BLaER1 treated with 17β-estradiol and CSF1 and Interleukin-3, amounts not matched to agents 10 nM and 100 nM (cell line): ENCODE measurements at regions not wholly inside any gene's neighbourhood (a gene's known extent, or its start where the extent isn't known, plus 50 kb on each side); places are given as distances from the start of the nearest gene placed in this dataset.

ENCODE experiments used
- H3K27ac ChIP-seq, 11 experiments: shearing (Covaris generic); formaldehyde crosslinking; 2 replicates each; pipeline ENCODE4 v1.8.1; 2022
- H3K27me3 ChIP-seq, 11 experiments: shearing (Covaris generic); formaldehyde crosslinking; 2 replicates each; pipeline ENCODE4 v1.8.1; 2022
- H3K36me3 ChIP-seq, 11 experiments: shearing (Covaris generic); formaldehyde crosslinking; 2 replicates each; pipeline ENCODE4 v1.8.1; 2022
- H3K4me1 ChIP-seq, 10 experiments: shearing (Covaris generic); formaldehyde crosslinking; 2 replicates each; pipeline ENCODE4 v1.8.1; 2022
- H3K4me2 ChIP-seq, 11 experiments: shearing (Covaris generic); formaldehyde crosslinking; 2 replicates each; pipeline ENCODE4 v1.8.1; 2022
- H3K4me3 ChIP-seq, 10 experiments: shearing (Covaris generic); formaldehyde crosslinking; 2 replicates each; pipeline ENCODE4 v1.8.1; 2022
- H3K9ac ChIP-seq, 11 experiments: shearing (Covaris generic); formaldehyde crosslinking; 2 replicates each; pipeline ENCODE4 v1.8.1; 2022
- H3K9me3 ChIP-seq, 11 experiments: shearing (Covaris generic); formaldehyde crosslinking; replicated peaks in 1 of 11; 2 replicates each; pipeline ENCODE4 v1.8.1; 2022
- H4K20me1 ChIP-seq, 11 experiments: shearing (Covaris generic); formaldehyde crosslinking; 2 replicates each; pipeline ENCODE4 v1.8.1; 2022
- Cebpa-rat ChIP-seq, 11 experiments: shearing (Covaris generic); IDR thresholded peaks; 2 replicates each; pipeline ENCODE4 v1.8.1; 2022

DNA sequence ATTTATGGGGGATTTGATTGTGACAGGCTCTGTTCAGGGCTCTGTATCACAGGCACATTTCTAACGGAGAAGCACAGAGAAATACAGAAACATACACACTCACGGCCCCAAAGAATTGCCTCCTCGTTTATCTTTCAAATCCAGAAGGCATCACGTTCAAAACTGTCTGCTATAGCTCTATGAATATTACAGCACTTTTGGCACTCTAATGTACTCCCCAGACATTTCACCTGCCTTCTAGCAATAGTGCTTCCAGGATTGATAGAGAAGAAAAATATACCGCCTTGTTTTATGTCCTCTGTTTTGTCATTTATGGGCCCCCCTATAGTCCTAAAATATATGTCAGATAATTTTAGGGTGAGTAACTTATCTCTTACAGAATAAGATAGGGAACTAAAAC, 947.5 kb downstream of the ANKRD7 start:
- no peaks in the 10 kb centered on the region for H3K27me3 ChIP-seq

DNA sequence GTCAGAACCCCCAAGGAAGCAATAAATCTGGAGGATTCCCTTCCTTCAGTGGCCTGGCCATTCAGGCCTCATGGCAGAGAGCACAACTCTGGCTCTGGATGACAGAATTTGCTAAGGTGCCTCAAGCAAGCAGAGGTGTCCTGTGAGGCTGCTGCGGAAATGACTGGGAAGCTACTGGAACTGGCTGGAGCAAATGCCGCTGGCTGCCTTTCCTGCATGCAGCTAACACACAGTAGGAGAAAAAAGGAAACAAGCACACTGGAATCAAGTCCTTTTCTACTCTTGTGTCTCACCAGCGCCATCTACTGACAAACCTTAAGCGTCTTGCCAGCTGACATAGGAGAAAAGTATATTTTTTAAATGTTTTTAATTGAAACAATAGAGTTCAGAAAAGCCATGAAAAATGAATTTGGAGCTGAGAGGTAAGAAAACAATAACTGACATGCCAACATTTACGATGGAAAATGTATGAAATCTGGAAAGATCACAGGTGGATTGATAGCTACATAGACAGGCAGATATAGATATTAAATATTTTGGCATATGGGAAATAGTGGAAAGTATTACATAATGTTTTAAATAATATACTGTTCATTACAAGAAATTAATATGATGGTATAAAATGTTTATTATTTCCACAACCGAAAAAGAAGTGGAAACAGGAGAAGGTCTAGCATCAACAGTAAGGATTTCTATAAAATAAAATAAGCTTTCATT, 951.6 kb downstream of the ANKRD7 start:
- no peak for TF ChIP-seq Cebpa-rat (IDR thresholded peaks at IDR 0.05)
- H3K9me3 ChIP-seq: no peaks in the 10 kb centered on the region
- H3K36me3 ChIP-seq: no peaks in the 10 kb centered on the region
- no peak overlapping the region for H3K4me2 ChIP-seq
- no peak overlapping the region for H3K4me3 ChIP-seq
- no peak overlapping the region for H3K27ac ChIP-seq
- no peaks in the 10 kb centered on the region for H4K20me1 ChIP-seq
- no peaks in the 10 kb centered on the region for H3K27me3 ChIP-seq
- H3K9ac ChIP-seq: no peak overlapping the region
- H3K4me1 ChIP-seq: no peaks in the 10 kb centered on the region

More for the DNA sequence above, 947.5 kb downstream of the ANKRD7 start:
- no peak overlapping the region for H3K4me3 ChIP-seq
- H3K9ac ChIP-seq: no peak overlapping the region
- H3K27ac ChIP-seq: no peak overlapping the region
- no peaks in the 10 kb centered on the region for H3K4me1 ChIP-seq
- no peak for TF ChIP-seq Cebpa-rat (IDR thresholded peaks at IDR 0.05)
- no peaks in the 10 kb centered on the region for H3K36me3 ChIP-seq
- no peaks in the 10 kb centered on the region for H4K20me1 ChIP-seq
- peaks cover 17 to 22% (median 20%) of the 10 kb centered on the region in 11 experiments for H3K9me3 ChIP-seq
- no peak overlapping the region for H3K4me2 ChIP-seq

DNA sequence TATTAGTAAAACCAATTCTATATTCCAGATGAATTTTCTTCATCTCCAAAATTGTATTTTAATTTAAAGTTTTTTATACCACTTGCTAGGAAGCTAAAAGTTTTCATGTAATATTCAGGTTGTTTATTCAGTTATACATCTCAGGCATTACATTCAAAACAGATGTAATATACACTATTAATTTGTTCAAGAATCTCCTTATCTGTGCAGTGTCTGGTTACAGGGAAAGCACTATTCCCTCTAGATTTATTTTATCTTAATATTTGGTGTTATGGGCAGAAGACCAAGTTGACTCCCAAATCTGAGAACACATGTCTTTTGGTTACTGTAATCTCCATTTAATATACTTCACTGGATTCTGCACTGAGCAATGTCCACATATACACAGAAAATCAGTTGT, 953.4 kb downstream of the ANKRD7 start:
- no peaks in the 10 kb centered on the region for H3K9me3 ChIP-seq
- H3K4me1 ChIP-seq: no peaks in the 10 kb centered on the region
- no peak overlapping the region for H3K27ac ChIP-seq
- no peak overlapping the region for H3K9ac ChIP-seq
- no peak overlapping the region for H3K4me3 ChIP-seq
- no peak overlapping the region for H3K4me2 ChIP-seq
- H3K27me3 ChIP-seq: no peaks in the 10 kb centered on the region
- H4K20me1 ChIP-seq: no peaks in the 10 kb centered on the region
- TF ChIP-seq Cebpa-rat (IDR thresholded peaks at IDR 0.05): no peak
- H3K36me3 ChIP-seq: no peaks in the 10 kb centered on the region

DNA sequence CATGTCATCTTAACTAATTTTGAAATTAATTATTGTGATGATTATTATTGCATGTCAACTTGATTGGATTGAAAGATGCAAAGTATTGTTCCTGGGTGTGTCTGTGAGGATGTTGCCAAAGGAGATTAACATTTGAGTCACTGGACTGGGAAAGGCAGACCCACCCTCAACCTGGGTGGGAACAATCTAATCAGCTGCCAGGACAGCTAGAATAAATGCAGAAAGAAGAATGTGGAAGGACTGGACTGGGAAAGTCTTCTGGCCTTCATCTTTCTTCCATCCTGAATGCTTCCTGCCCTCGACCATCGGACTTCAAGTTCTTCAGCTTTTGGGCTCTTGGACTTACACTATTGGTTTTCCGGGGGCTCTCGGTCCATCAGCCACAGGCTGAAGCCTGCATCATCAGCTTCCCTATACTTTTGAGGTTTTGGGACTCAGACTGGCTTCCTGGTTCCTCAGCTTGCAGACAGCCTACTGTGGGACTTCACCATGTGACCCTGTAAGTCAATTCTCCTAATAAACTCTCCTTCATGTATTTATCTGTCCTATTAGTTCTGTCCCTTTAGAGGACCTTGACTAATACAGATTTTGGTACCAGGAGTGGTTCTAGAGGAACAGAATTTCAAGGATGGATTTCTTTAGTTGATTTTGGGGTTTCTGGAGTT, 959.8 kb downstream of the ANKRD7 start:
- H3K9me3 ChIP-seq: peaks cover 0 to 7% (median 0%) of the 10 kb centered on the region in 11 experiments; a peak in 2 of 22 replicates
- H3K36me3 ChIP-seq: no peaks in the 10 kb centered on the region
- H3K4me2 ChIP-seq: no peak overlapping the region
- H3K27ac ChIP-seq: no peak overlapping the region
- no peaks in the 10 kb centered on the region for H3K4me1 ChIP-seq
- no peak overlapping the region for H3K9ac ChIP-seq
- no peaks in the 10 kb centered on the region for H3K27me3 ChIP-seq
- TF ChIP-seq Cebpa-rat (IDR thresholded peaks at IDR 0.05): no peak
- H4K20me1 ChIP-seq: no peaks in the 10 kb centered on the region
- no peak overlapping the region for H3K4me3 ChIP-seq

DNA sequence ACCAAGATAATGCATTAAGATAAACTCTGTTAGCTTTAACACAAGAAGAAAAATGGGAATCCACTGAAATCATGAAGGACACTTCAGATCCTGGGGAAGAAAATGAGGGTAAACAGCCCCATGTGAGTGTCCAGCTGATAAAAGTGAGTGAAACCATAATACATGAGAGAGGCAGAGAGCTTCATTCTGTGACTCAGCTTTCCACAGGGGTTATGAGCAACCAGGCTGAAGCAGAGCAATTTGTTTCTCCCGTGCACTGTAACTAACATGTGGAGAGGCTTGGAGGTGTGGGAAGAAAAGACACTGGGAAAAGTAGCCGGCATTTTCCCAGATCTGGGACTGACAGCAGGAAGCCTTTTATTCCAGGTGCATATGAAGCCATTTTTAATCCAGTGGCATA, 971.7 kb downstream of the ANKRD7 start:
- Histone ChIP-seq H3K27ac (no peak overlapping the region), H3K27me3 (no peaks in the 10 kb centered on the region), H3K9ac (no peak overlapping the region), H3K4me1 (no peaks in the 10 kb centered on the region), H3K36me3 (no peaks in the 10 kb centered on the region), H4K20me1 (no peaks in the 10 kb centered on the region), H3K9me3 (no peaks in the 10 kb centered on the region), H3K4me3 (no peak overlapping the region), H3K4me2 (no peak overlapping the region)
- no peak for TF ChIP-seq Cebpa-rat (IDR thresholded peaks at IDR 0.05)

DNA sequence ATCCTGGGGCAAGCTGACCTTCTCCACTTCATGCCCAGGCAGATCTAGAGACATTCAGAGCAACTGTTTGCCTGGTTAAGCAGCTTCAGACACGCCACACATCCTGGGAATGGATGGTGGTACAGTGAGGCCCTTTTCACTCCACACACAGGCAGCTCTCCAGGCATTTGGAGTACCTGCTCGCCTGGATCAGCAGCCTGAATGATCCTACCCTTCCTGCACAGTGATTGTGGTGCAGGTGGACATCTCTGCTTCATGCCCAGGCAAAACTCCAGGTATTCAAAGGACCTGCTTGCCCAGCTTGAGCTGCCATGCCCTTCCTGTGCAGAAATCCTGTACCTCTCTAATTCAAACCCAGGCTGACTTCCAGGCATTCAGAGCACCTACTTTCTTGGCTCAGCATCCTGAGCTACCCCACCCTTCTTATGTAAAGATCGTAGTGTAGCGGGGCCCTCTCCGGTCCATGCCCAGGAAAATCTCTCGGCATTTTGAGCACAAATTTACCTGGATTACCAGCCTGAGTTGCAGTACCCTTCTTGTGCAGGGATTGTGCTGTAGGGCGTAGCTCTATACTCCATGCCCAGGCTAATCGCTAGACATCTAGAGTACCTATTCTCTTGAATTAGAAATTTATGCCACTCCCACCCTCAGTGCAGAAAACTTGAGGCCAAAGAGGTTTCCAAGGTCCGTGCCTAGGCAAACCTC, 972.8 kb downstream of the ANKRD7 start:
- Histone ChIP-seq H3K9me3 (no peaks in the 10 kb centered on the region), H3K4me1 (no peaks in the 10 kb centered on the region), H3K27me3 (no peaks in the 10 kb centered on the region), H3K9ac (no peak overlapping the region), H3K4me2 (no peak overlapping the region), H3K36me3 (no peaks in the 10 kb centered on the region), H4K20me1 (no peaks in the 10 kb centered on the region), H3K27ac (no peak overlapping the region), H3K4me3 (no peak overlapping the region)
- TF ChIP-seq Cebpa-rat (IDR thresholded peaks at IDR 0.05): no peak

DNA sequence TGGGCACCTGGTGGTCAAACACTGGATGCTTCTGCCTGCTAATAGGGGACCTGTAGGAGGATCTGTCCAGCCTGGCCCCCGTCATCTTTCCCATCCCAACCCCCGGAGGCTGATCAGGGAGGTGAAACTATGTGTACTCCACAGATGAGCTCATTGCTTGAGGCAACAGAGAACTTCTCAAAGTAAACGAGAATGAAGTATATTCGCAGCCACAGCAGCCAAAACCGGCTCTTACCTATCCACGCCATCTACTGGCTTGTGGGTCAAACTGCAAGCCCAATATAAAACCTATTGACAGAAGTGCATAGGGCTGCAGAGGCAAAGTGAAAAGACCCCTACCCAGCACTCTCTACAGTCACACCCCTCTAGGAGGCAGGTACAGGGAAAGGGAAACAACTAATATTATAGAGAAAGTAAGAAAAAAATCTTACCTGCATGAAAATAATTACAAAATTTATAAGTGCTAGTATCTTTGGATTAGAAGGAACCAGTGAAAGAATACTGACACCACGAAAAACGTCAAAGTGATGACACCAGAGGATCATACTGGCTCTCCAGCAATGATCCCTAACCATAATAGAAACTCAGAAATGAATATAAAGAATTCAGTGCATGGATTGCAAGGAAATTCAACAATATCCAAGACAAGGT, 973.5 kb downstream of the ANKRD7 start:
- Histone ChIP-seq H3K9ac (no peak overlapping the region), H4K20me1 (no peaks in the 10 kb centered on the region), H3K36me3 (no peaks in the 10 kb centered on the region), H3K27me3 (no peaks in the 10 kb centered on the region), H3K4me3 (no peak overlapping the region), H3K4me1 (no peaks in the 10 kb centered on the region), H3K9me3 (no peaks in the 10 kb centered on the region), H3K4me2 (no peak overlapping the region), H3K27ac (no peak overlapping the region)
- no peak for TF ChIP-seq Cebpa-rat (IDR thresholded peaks at IDR 0.05)

DNA sequence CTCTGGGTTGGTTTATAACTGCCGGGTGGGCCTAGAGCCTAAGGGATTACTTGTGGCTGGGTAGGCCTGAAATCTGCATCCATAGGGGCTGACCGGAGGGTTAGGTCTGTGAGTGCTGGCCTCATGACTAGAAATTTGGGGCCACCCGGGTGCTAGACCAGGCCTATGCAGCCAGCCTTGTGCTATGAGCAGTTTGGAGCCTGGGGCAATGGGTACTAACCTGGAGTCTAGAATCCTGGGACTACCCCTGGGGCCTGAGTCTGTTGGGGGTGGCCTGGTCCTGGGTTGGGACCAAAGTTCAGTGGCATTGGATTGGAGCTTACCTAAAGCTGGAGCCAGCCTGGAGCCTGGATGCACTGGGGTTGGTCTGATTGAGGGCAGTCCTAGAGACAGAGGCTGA, 995.2 kb downstream of the ANKRD7 start:
- H3K36me3 ChIP-seq: no peaks in the 10 kb centered on the region
- no peak overlapping the region for H3K4me3 ChIP-seq
- H3K9ac ChIP-seq: no peak overlapping the region
- H3K27ac ChIP-seq: no peak overlapping the region
- no peaks in the 10 kb centered on the region for H3K27me3 ChIP-seq
- TF ChIP-seq Cebpa-rat (IDR thresholded peaks at IDR 0.05): no peak
- H4K20me1 ChIP-seq: no peaks in the 10 kb centered on the region
- H3K9me3 ChIP-seq: no peaks in the 10 kb centered on the region; a peak in 1 of 22 replicates
- H3K4me2 ChIP-seq: no peak overlapping the region
- no peaks in the 10 kb centered on the region for H3K4me1 ChIP-seq

DNA sequence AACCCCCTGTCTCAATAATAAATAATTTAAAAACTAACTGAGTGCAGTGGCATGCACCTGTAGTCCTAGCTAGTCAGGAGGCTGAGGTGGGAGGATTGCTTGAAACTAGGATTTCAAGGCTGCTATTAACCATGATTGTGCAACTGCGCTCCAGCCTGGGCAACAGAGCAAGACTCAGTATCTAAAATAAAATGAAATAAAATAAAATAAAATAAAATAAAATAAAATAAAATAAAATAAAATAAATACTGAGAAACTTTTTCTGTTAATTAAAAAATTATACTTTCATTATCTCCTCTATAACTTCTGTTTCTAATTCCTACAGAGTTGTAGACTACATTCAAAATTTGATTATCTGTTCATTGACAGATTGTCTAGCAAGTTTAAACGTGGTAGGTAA, 999.4 kb downstream of the ANKRD7 start:
- Histone ChIP-seq H3K9me3 (no peaks in the 10 kb centered on the region; a peak in 1 of 22 replicates), H3K4me2 (no peak overlapping the region), H3K36me3 (no peaks in the 10 kb centered on the region), H3K9ac (no peak overlapping the region), H3K4me1 (peaks cover 0 to 6% (median 0%) of the 10 kb centered on the region in 10 experiments; a peak in 3 of 20 replicates), H3K27ac (no peak overlapping the region), H4K20me1 (no peaks in the 10 kb centered on the region), H3K4me3 (no peak overlapping the region), H3K27me3 (no peaks in the 10 kb centered on the region)
- TF ChIP-seq Cebpa-rat (IDR thresholded peaks at IDR 0.05): no peak
